HFFc6 (cell line): ENCODE measurements at regions not wholly inside any gene's neighbourhood (a gene's known extent, or its start where the extent isn't known, plus 50 kb on each side); places are given as distances from the start of the nearest gene placed in this dataset.

Source experiments
- DNase-seq: peaks from one replicate; pipeline ENCODE4 v3.0.0-alpha.2; 2018
- H3K27ac Mint-ChIP-seq: 2 replicates; pipeline ENCODE4 v1.8.0; 2020; ENCODE audit warnings: mild to moderate bottlenecking, mixed read lengths
- H3K27me3 Mint-ChIP-seq: 2 replicates; pipeline ENCODE4 v1.8.0; 2021; ENCODE audit warnings: mild to moderate bottlenecking, moderate library complexity, mixed read lengths; ENCODE audit not compliant: insufficient read depth
- H3K36me3 Mint-ChIP-seq: 2 replicates; pipeline ENCODE4 v1.8.0; 2021; ENCODE audit warnings: low read depth, mixed read lengths
- H3K4me1 Mint-ChIP-seq: 2 replicates; pipeline ENCODE4 v1.8.0; 2020; ENCODE audit warnings: low read depth, mixed read lengths
- H3K4me3 Mint-ChIP-seq: 2 replicates; pipeline ENCODE4 v1.8.0; 2020; ENCODE audit warnings: mild to moderate bottlenecking, moderate library complexity, mixed read lengths
- H3K9me3 Mint-ChIP-seq: 2 replicates; pipeline ENCODE4 v1.8.0; 2020; ENCODE audit warnings: mild to moderate bottlenecking, mixed read lengths
- TF ChIP-seq, protein P1 (sequence below): fragments of 200-600 bp; sonication (generic); IDR thresholded peaks from 2 replicates; pipeline ENCODE4 v1.5.0; 2021; ENCODE audit warnings: antibody characterized with exemption, mild to moderate bottlenecking

DNA sequence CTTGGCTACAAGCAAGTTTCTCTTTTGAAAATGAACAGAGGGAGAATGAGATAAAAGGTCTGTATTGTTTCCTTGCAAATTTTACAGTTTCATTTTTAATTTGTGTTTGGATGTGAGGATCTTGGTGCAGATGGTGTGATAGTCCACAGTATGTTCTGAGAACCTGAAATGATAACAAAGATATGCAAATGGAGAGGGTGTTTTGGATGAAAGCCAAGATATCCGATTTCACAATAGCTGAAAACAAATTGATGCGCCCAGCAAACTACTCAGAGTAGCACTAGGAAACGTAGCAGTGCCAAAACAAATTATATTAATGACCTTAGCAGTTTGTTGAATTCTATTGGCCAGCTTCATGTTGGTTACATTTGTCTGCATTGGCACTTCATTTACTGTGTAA lies 683.5 kb downstream of the TMEM182 start:
- peaks cover 2% of the 10 kb centered on the region; the same call in 1 of the 2 replicates for H3K27me3 Mint-ChIP-seq
- TF ChIP-seq, protein P1, sequence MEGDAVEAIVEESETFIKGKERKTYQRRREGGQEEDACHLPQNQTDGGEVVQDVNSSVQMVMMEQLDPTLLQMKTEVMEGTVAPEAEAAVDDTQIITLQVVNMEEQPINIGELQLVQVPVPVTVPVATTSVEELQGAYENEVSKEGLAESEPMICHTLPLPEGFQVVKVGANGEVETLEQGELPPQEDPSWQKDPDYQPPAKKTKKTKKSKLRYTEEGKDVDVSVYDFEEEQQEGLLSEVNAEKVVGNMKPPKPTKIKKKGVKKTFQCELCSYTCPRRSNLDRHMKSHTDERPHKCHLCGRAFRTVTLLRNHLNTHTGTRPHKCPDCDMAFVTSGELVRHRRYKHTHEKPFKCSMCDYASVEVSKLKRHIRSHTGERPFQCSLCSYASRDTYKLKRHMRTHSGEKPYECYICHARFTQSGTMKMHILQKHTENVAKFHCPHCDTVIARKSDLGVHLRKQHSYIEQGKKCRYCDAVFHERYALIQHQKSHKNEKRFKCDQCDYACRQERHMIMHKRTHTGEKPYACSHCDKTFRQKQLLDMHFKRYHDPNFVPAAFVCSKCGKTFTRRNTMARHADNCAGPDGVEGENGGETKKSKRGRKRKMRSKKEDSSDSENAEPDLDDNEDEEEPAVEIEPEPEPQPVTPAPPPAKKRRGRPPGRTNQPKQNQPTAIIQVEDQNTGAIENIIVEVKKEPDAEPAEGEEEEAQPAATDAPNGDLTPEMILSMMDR, result no peak
- no peak overlapping the region for H3K27ac Mint-ChIP-seq
- no peak overlapping the region for H3K4me3 Mint-ChIP-seq
- peaks cover 45% of the 10 kb centered on the region for H3K9me3 Mint-ChIP-seq
- H3K36me3 Mint-ChIP-seq, result peaks cover 5% of the 10 kb centered on the region
- no peaks in the 10 kb centered on the region for H3K4me1 Mint-ChIP-seq
- DNase-seq, result no peak

DNA sequence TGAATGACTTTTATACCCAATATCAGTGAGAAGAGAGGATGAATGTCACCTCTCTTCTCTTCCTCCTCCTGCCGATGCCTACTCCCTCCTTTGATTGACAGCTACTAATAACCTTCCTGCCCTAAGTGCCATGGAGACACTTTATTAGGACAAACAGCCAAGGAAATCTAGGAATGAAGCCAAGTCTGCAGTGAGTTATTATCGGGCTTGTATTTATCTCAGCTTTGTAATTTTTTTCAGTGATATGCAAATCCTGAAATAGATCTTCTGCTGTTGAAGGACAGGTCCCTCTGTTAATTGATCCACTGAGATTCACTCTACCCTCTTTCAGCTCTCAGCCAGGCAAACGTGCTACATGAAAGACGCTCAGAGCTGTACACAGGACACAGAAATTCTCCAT lies 686.7 kb downstream of the TMEM182 start:
- no peak overlapping the region for H3K27ac Mint-ChIP-seq
- no peaks in the 10 kb centered on the region; the same call in 1 of the 2 replicates for H3K36me3 Mint-ChIP-seq
- no peaks in the 10 kb centered on the region for H3K4me1 Mint-ChIP-seq
- TF ChIP-seq, protein P1, result no peak
- H3K27me3 Mint-ChIP-seq, result peaks cover 2% of the 10 kb centered on the region; the same call in 1 of the 2 replicates
- no peak for DNase-seq
- no peak overlapping the region for H3K4me3 Mint-ChIP-seq
- H3K9me3 Mint-ChIP-seq, result peaks cover 33% of the 10 kb centered on the region

DNA sequence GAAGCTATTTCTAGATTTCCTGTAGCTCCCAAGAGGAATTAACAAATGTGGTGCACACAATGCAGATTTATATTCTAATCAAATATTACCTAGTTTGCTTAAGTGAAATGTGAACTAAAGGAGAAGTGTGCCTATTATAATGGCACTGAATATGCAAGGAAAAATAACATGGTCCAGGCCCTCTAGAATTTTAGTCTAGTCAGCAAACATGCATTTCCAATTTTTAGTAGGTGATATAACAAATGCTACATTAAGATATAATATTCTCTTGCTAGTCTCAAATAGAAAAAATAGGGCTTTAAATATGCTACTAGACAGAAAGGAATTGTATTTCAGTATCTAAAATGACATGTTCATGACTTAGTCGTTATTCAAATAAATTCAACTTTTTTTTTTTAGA lies 689.5 kb downstream of the TMEM182 start:
- H3K4me3 Mint-ChIP-seq, result no peak overlapping the region
- no peak for DNase-seq
- H3K27ac Mint-ChIP-seq, result no peak overlapping the region
- H3K9me3 Mint-ChIP-seq, result peaks cover 33% of the 10 kb centered on the region
- TF ChIP-seq, protein P1, result no peak
- H3K27me3 Mint-ChIP-seq, result no peaks in the 10 kb centered on the region; the same call in 1 of the 2 replicates
- no peaks in the 10 kb centered on the region for H3K4me1 Mint-ChIP-seq
- no peaks in the 10 kb centered on the region for H3K36me3 Mint-ChIP-seq

DNA sequence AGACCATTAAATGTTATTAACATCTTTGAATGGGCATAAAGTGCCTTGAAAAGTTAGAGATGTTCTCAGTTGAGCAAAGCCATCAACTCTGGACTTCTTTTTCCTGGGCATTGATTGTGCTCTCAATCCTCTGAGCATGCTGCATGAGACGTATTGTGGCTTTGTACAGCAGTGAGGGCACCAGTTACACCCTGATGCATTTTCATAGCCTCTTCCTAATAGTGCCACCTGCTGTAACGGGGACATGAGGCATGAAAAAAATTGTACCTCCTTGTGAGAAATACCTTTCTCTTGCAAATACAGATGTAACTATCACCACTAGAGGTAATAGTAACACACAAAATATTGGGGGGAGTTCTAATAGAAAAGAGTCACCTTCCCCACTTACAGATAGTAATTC lies 697.5 kb downstream of the TMEM182 start:
- Mint-ChIP-seq H3K4me1 (no peaks in the 10 kb centered on the region), H3K27ac (no peak overlapping the region), H3K36me3 (no peaks in the 10 kb centered on the region; the same call in 1 of the 2 replicates), H3K9me3 (peaks cover 42% of the 10 kb centered on the region), H3K4me3 (no peak overlapping the region), H3K27me3 (no peaks in the 10 kb centered on the region; the same call in 1 of the 2 replicates)
- DNase-seq, result no peak
- TF ChIP-seq, protein P1, result no peak

DNA sequence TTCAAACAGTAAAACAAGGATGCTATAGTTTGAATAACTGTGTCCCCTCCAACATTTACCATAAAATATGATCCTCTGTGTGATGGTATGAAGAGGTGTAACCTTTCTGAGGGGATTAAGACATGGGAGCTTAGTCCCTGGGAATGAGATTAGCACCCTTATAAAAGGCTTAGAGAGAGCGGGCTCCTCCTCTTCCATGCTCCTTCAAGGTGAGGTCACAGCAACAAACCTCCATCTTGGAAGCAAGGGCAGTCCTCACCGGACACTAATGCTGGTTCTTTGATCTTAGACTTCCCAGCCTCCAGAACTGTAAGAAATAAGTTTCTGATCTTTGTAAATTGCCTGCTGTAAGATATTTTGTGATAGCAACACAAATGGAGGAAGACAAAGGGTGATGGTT lies 700.3 kb downstream of the TMEM182 start:
- Mint-ChIP-seq H3K36me3 (no peaks in the 10 kb centered on the region; the same call in 1 of the 2 replicates), H3K9me3 (peaks cover 41% of the 10 kb centered on the region), H3K27ac (no peak overlapping the region), H3K4me1 (no peaks in the 10 kb centered on the region), H3K27me3 (no peaks in the 10 kb centered on the region), H3K4me3 (no peak overlapping the region)
- DNase-seq, result no peak
- TF ChIP-seq, protein P1, result no peak

DNA sequence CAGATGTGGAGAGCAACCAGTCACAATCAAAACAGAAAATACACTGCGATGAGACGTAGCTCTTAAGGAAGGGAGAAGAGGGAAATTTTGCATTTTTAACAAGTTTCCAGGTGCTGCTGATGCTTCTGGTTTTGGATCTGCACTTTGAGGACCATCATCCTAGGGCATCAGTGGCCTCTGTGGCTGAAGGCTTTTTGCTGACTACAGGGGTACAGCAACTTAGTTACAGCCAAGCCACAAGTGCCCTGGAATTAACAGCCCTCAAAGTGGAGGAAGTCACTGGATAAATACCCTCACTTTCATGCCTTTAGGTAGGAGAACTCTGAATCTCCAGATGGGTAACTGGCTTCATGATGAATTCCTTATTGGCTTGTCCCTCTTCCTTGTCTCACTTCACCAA lies 700.9 kb downstream of the TMEM182 start:
- Mint-ChIP-seq H3K4me1 (no peaks in the 10 kb centered on the region), H3K9me3 (peaks cover 36% of the 10 kb centered on the region), H3K36me3 (no peaks in the 10 kb centered on the region; the same call in 1 of the 2 replicates), H3K27me3 (no peaks in the 10 kb centered on the region), H3K4me3 (no peak overlapping the region), H3K27ac (no peak overlapping the region)
- no peak for DNase-seq
- TF ChIP-seq, protein P1, result no peak
